Tibial nerve (tissue), 3 donors: ENCODE measurements at regions not wholly inside any gene's neighbourhood (a gene's known extent, or its start where the extent isn't known, plus 50 kb on each side); places are given as distances from the start of the nearest gene placed in this dataset.

Experiments used
- POLR2A ChIP-seq, 2 donors: fragments of 450-650 bp; IDR thresholded peaks; one replicate each; pipeline ENCODE4 v1.6.1; 2017; ENCODE audit warnings: antibody characterized with exemption in 2 of 2, mild to moderate bottlenecking in 2 of 2, moderate library complexity in 2 of 2
- TF ChIP-seq, protein P1 (sequence below), 5 experiments: fragments of 200-600 bp in 3 of 5; fragments of 450-650 bp in 2 of 5; sonication (generic) in 3 of 5; IDR thresholded peaks; one replicate each; pipeline ENCODE4 v1.5.1; 2016 to 2019; ENCODE audit warnings: antibody characterized with exemption in 5 of 5, mild to moderate bottlenecking in 3 of 5, moderate library complexity in 2 of 5

- TF ChIP-seq, protein P1, sequence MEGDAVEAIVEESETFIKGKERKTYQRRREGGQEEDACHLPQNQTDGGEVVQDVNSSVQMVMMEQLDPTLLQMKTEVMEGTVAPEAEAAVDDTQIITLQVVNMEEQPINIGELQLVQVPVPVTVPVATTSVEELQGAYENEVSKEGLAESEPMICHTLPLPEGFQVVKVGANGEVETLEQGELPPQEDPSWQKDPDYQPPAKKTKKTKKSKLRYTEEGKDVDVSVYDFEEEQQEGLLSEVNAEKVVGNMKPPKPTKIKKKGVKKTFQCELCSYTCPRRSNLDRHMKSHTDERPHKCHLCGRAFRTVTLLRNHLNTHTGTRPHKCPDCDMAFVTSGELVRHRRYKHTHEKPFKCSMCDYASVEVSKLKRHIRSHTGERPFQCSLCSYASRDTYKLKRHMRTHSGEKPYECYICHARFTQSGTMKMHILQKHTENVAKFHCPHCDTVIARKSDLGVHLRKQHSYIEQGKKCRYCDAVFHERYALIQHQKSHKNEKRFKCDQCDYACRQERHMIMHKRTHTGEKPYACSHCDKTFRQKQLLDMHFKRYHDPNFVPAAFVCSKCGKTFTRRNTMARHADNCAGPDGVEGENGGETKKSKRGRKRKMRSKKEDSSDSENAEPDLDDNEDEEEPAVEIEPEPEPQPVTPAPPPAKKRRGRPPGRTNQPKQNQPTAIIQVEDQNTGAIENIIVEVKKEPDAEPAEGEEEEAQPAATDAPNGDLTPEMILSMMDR (IDR thresholded peaks at IDR 0.05) = no peak
- no peak for TF ChIP-seq POLR2A (IDR thresholded peaks at IDR 0.05)
Measured at GRCh38 chr4:181799561-181800069, 443.6 kb upstream of the TENM3 start.
